ENCODE measurements at regions not wholly inside any gene's neighbourhood (a gene's known extent, or its start where the extent isn't known, plus 50 kb on each side); places are given as distances from the start of the nearest gene placed in this dataset.

GRCh38 chr21:41071258-41072171 lies 96.4 kb upstream of the BACE2 start:
- peaks cover 14% of the 10 kb centered on the region for H3K27me3 Mint-ChIP-seq (ENCODE audit: low read depth)
- CTCF ChIA-PET: interaction anchor here (1.2 kb wide), 1 partner anchor 10 kb away, joined by 3 read pairs; no protein-coding TSS in a partner anchor
- POLR2A ChIA-PET: no interaction called here
- H3K4me1 Mint-ChIP-seq (ENCODE audit: low read depth): peaks cover 7% of the 10 kb centered on the region
- H3K36me3 Mint-ChIP-seq (ENCODE audit: low read depth): no peaks in the 10 kb centered on the region
- no peak for ATAC-seq
- H3K27ac Mint-ChIP-seq: no peak overlapping the region
- no peak for DNase-seq
- no peak overlapping the region for H3K4me3 Mint-ChIP-seq
- H3K9me3 Mint-ChIP-seq (ENCODE audit: insufficient read depth): no peaks in the 10 kb centered on the region

- Mint-ChIP-seq H3K9me3 (ENCODE audit: insufficient read depth) (no peaks in the 10 kb centered on the region), H3K4me1 (ENCODE audit: low read depth) (peaks cover 6% of the 10 kb centered on the region), H3K27ac (no peak overlapping the region), H3K36me3 (ENCODE audit: low read depth) (no peaks in the 10 kb centered on the region), H3K27me3 (ENCODE audit: low read depth) (peaks cover 5% of the 10 kb centered on the region), H3K4me3 (no peak overlapping the region)
- CTCF ChIA-PET: no interaction called here
- POLR2A ChIA-PET: no interaction called here
- no peak for ATAC-seq
- DNase-seq: no peak
Measured at GRCh38 chr21:41073558-41073957, 94.4 kb upstream of the BACE2 start.

DNA sequence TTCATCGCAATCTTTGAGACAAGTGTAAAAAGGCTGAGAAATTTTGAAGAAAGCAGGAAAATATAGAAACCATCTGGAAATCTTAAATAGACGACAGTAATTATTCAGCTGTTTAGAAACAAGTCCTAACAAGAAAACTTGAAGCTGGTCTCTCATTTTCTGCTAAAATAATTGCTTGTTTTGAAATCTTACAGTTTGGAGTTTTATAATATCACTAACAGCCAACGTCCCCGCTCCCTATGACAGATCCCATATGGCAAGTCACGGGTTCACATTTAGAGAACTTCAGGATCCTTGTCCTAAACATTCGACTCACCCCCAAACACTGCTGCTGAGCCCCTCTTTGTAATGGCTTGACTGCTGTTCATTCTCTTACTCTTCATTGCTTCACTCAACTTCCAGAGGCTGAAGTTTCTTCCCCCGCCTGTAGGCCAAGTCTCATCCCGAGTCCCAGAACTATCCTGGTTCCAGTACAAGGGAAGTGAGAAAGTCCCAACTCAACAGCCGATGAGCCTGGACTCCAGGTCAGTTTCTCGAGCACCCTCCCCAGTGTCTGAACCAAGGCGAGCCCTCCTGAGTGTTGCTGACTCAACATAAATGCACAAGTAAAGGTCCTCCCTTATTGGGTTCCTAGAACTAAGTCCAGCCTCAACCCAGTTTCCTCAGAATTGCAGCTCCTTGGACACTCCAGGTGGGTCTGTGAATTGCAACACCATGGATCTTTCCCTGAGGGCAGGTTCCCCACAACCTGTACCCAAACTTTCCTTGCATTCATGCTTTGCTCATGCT lies 93.4 kb upstream of the BACE2 start:
- ChIA-PET POLR2A (no interaction called here), CTCF (no interaction called here)
- DNase-seq (no peak), ATAC-seq (no peak)
- H3K27ac Mint-ChIP-seq: no peak overlapping the region
- H3K4me3 Mint-ChIP-seq: no peak overlapping the region
- no peaks in the 10 kb centered on the region for H3K36me3 Mint-ChIP-seq (ENCODE audit: low read depth)
- no peaks in the 10 kb centered on the region for H3K27me3 Mint-ChIP-seq (ENCODE audit: low read depth)
- no peaks in the 10 kb centered on the region for H3K4me1 Mint-ChIP-seq (ENCODE audit: low read depth)
- no peaks in the 10 kb centered on the region for H3K9me3 Mint-ChIP-seq (ENCODE audit: insufficient read depth)

- Mint-ChIP-seq H3K4me1 (ENCODE audit: low read depth) (no peaks in the 10 kb centered on the region), H3K27me3 (ENCODE audit: low read depth) (peaks cover 3% of the 10 kb centered on the region), H3K4me3 (no peak overlapping the region), H3K36me3 (ENCODE audit: low read depth) (no peaks in the 10 kb centered on the region), H3K9me3 (ENCODE audit: insufficient read depth) (no peaks in the 10 kb centered on the region), H3K27ac (no peak overlapping the region)
- ChIA-PET CTCF (no interaction called here), POLR2A (no interaction called here)
- ATAC-seq (no peak), DNase-seq (no peak)
Measured at GRCh38 chr21:41075656-41076055, 92.3 kb upstream of the BACE2 start.

GRCh38 chr21:41076064-41076463 lies 91.9 kb upstream of the BACE2 start:
- ChIA-PET POLR2A (no interaction called here), CTCF (no interaction called here)
- Mint-ChIP-seq H3K27ac (no peak overlapping the region), H3K36me3 (ENCODE audit: low read depth) (no peaks in the 10 kb centered on the region), H3K27me3 (ENCODE audit: low read depth) (peaks cover 3% of the 10 kb centered on the region), H3K9me3 (ENCODE audit: insufficient read depth) (no peaks in the 10 kb centered on the region), H3K4me3 (no peak overlapping the region), H3K4me1 (ENCODE audit: low read depth) (no peaks in the 10 kb centered on the region)
- ATAC-seq (no peak), DNase-seq (no peak)

GRCh38 chr21:41079159-41079558 lies 88.8 kb upstream of the BACE2 start:
- ChIA-PET POLR2A (no interaction called here), CTCF (no interaction called here)
- Mint-ChIP-seq H3K36me3 (ENCODE audit: low read depth) (no peaks in the 10 kb centered on the region), H3K27ac (no peak overlapping the region), H3K27me3 (ENCODE audit: low read depth) (peaks cover 5% of the 10 kb centered on the region), H3K4me3 (no peak overlapping the region), H3K9me3 (ENCODE audit: insufficient read depth) (no peaks in the 10 kb centered on the region), H3K4me1 (ENCODE audit: low read depth) (no peaks in the 10 kb centered on the region)
- ATAC-seq (no peak), DNase-seq (no peak)

DNA sequence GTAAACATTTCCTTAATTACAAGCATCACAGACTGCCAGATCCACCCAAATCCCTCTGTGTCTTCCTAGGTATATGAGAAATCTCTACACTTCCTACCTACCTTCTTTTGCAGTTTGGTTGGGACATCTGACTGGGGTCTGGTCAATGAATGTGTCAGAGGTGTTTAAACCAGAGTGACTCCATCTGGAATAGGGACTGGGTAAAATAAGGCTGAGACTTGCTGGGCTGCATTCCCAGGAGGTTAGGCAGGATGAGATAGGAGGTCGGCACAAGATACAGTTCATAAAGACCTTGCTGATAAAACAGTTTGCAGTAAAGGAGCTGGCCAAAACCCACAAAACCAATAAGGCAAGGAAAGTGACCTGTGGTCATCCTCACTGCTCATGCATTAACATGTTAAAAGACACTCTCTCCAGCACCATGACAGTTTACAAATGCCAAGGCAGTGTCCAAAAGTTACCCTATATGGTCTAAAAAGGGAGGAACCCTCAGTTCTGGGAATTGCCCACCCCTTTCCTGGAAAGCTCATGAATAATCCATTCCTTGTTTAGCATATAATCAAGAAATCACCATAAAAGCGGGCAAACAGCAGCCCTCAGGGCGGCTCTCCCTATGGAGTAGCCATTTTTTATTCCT lies 87.4 kb upstream of the BACE2 start:
- H3K27ac Mint-ChIP-seq: no peak overlapping the region
- CTCF ChIA-PET: interaction anchor here (1.3 kb wide), 1 partner anchor 9 kb away, joined by 3 read pairs; no protein-coding TSS in a partner anchor

DNA sequence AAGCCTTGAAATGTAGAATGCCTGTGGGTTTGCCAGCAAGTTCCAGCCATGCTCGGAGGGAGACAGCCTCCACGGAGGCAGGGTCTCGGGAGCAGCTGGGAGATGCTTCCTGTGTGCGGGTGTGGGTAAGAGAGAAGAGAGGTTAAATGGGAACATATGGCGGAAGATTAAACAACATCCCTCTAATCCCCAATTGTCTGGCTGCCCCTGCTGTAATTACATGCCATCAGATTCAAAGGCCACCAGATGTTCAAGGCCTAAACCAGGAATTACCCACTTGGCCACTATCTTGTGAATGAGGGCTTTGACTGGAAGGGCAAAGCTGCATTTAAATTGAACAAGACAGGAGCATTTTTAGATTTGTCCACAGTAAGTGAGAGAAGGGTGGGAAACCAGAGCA lies 81.4 kb upstream of the BACE2 start:
- H3K27me3 Mint-ChIP-seq (ENCODE audit: low read depth): peaks cover 9% of the 10 kb centered on the region
- DNase-seq (no peak), ATAC-seq (no peak)
- no peaks in the 10 kb centered on the region for H3K4me1 Mint-ChIP-seq (ENCODE audit: low read depth)
- no peaks in the 10 kb centered on the region for H3K9me3 Mint-ChIP-seq (ENCODE audit: insufficient read depth)
- H3K27ac Mint-ChIP-seq: no peak overlapping the region
- CTCF ChIA-PET: no interaction called here
- no peaks in the 10 kb centered on the region for H3K36me3 Mint-ChIP-seq (ENCODE audit: low read depth)
- POLR2A ChIA-PET: interaction anchor here (0.7 kb wide), 1 partner anchor 77 kb away, joined by 3 read pairs; no protein-coding TSS in a partner anchor
- no peak overlapping the region for H3K4me3 Mint-ChIP-seq

More for the DNA sequence above, 87.4 kb upstream of the BACE2 start:
- peaks cover 5% of the 10 kb centered on the region for H3K27me3 Mint-ChIP-seq (ENCODE audit: low read depth)
- POLR2A ChIA-PET: no interaction called here
- DNase-seq: no peak
- H3K36me3 Mint-ChIP-seq (ENCODE audit: low read depth): no peaks in the 10 kb centered on the region
- H3K9me3 Mint-ChIP-seq (ENCODE audit: insufficient read depth): no peaks in the 10 kb centered on the region
- no peak for ATAC-seq
- no peaks in the 10 kb centered on the region for H3K4me1 Mint-ChIP-seq (ENCODE audit: low read depth)
- H3K4me3 Mint-ChIP-seq: no peak overlapping the region

GRCh38 chr21:41090981-41091380 lies 77.0 kb upstream of the BACE2 start:
- ChIA-PET CTCF (no interaction called here), POLR2A (no interaction called here)
- no peak for DNase-seq
- Mint-ChIP-seq H3K36me3 (ENCODE audit: low read depth) (no peaks in the 10 kb centered on the region), H3K27ac (no peak overlapping the region), H3K4me1 (ENCODE audit: low read depth) (no peaks in the 10 kb centered on the region), H3K9me3 (ENCODE audit: insufficient read depth) (no peaks in the 10 kb centered on the region), H3K27me3 (ENCODE audit: low read depth) (peaks cover 7% of the 10 kb centered on the region), H3K4me3 (no peak overlapping the region)
- no peak for ATAC-seq

GRCh38 chr21:41091616-41092015 lies 76.3 kb upstream of the BACE2 start:
- no peak for DNase-seq
- Mint-ChIP-seq H3K9me3 (ENCODE audit: insufficient read depth) (no peaks in the 10 kb centered on the region), H3K4me1 (ENCODE audit: low read depth) (no peaks in the 10 kb centered on the region), H3K4me3 (no peak overlapping the region), H3K27me3 (ENCODE audit: low read depth) (peaks cover 7% of the 10 kb centered on the region), H3K27ac (no peak overlapping the region), H3K36me3 (ENCODE audit: low read depth) (no peaks in the 10 kb centered on the region)
- ATAC-seq: no peak
- ChIA-PET POLR2A (no interaction called here), CTCF (no interaction called here)

DNA sequence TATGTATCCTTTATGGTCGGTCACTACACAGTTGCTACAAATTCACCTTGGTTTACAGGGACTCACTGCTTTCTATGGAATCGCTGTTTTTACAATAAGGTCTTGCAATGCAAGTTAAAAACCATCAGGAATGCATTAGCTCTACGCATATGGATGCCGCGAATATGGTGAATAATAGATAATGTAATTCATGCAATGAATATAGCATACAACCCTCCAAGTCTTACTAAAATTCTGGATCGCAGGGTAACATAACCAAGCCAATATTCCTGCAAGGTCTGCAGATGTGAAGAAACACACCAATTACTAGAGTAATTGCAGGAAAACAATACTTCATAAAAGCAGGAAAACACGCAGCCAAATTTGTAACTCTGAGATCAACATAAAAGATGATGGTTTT lies 75.6 kb upstream of the BACE2 start:
- ChIA-PET CTCF (no interaction called here), POLR2A (no interaction called here)
- Mint-ChIP-seq H3K27ac (no peak overlapping the region), H3K9me3 (ENCODE audit: insufficient read depth) (no peaks in the 10 kb centered on the region), H3K4me3 (no peak overlapping the region), H3K4me1 (ENCODE audit: low read depth) (no peaks in the 10 kb centered on the region), H3K36me3 (ENCODE audit: low read depth) (no peaks in the 10 kb centered on the region), H3K27me3 (ENCODE audit: low read depth) (peaks cover 7% of the 10 kb centered on the region)
- DNase-seq (no peak), ATAC-seq (no peak)

DNA sequence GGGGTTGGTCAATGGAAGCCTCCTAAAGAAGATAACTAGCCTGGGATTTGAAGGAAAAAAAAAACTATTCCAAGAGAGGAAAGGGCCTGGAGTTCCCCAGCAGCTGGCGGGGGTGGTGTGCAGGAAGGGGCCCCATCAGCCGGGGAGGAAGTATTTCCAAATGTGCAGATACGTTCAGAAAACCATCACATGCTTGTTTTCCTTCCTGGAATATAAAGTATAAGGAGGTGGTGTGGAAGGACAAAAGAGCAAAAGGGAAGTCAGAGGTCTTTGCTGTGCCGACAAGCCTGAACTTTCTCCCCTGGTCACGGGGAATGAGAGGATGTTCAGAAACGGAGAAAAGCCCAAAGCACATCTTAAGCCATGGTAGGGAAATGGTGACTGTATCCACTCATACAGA lies 72.0 kb upstream of the BACE2 start:
- H3K27me3 Mint-ChIP-seq (ENCODE audit: low read depth): peaks cover 2% of the 10 kb centered on the region
- H3K4me3 Mint-ChIP-seq: no peak overlapping the region
- no peak overlapping the region for H3K27ac Mint-ChIP-seq
- CTCF ChIA-PET: no interaction called here
- DNase-seq (no peak), ATAC-seq (no peak)
- POLR2A ChIA-PET: no interaction called here
- H3K9me3 Mint-ChIP-seq (ENCODE audit: insufficient read depth): no peaks in the 10 kb centered on the region
- no peaks in the 10 kb centered on the region for H3K4me1 Mint-ChIP-seq (ENCODE audit: low read depth)
- H3K36me3 Mint-ChIP-seq (ENCODE audit: low read depth): no peaks in the 10 kb centered on the region
